ENCODE measurements at regions not wholly inside any gene's neighbourhood (a gene's known extent, or its start where the extent isn't known, plus 50 kb on each side); places are given as distances from the start of the nearest gene placed in this dataset.

DNA sequence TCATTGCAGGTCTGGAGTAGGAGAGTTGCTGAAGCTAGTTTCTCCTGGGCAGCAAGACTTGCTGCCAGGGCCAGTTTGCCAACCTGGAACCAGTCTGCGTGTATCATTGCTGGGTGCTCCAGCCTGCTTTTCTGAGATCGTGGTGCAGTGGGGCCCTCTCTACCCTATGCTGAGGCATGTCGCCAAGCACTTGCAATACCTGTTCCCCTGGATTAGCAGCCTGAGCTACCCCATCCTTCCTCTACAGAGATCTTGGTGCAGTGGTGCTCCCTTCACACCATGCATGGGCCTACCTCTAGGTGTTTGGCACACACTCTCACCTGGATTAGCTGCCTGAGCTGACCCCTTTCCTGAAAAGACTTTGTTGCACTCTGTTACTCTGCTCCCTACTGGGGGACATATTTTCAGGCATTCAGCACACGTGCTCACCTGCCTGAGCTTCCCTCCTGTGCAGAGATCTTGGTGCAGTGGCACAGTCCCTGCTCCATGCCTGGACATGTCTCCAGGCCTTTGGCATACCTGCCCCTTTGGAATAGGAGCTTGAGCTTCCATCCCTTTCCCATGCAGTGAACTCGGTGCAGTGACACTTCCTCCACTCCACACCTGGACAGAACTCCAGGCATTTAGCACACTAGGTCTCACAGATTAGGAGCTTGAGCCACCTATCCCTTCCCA lies 133.7 kb upstream of the CXCL13 start:
- TF ChIP-seq CTCF (conservative IDR thresholded peaks at IDR 0.05; ENCODE audit: low read length), result no peak
- H3K4me3 ChIP-seq (ENCODE audit: low read length), result no peak overlapping the region
- DNase-seq (ENCODE audit: low read depth), result no peak

- TF ChIP-seq CTCF (conservative IDR thresholded peaks at IDR 0.05; ENCODE audit: low read length), result peak; percentile 45
- no peak for DNase-seq (ENCODE audit: low read depth)
- no peak overlapping the region for H3K4me3 ChIP-seq (ENCODE audit: low read length)
Measured at GRCh38 chr4:77473509-77473908, 132.1 kb upstream of the CXCL13 start.

DNA sequence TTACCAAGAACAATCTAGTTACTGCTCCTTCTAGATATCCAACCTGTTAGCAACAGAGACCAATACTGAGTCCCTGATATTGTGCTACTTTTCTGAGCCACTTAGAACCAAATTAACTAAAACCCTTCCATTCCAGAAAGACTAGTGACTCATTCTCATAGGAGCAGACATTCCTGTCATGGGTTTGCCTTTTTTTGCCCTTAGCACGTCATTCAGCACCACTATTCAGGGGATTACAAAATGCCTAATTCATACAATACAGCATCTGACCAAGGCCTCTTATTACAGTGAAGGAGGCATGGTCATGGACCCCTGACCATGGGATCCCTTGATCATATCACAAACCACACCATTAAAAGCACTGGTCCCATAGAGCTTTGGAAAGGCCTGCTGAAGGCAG lies 123.8 kb upstream of the CXCL13 start:
- no peak for TF ChIP-seq CTCF (conservative IDR thresholded peaks at IDR 0.05; ENCODE audit: low read length)
- peak; percentile 15 for DNase-seq (ENCODE audit: low read depth)
- no peak overlapping the region for H3K4me3 ChIP-seq (ENCODE audit: low read length)

- no peak for DNase-seq (ENCODE audit: low read depth)
- H3K4me3 ChIP-seq (ENCODE audit: low read length), result no peak overlapping the region
- TF ChIP-seq CTCF (conservative IDR thresholded peaks at IDR 0.05; ENCODE audit: low read length), result no peak
Measured at GRCh38 chr4:77488882-77489281, 116.7 kb upstream of the CXCL13 start.

GRCh38 chr4:77493120-77493752 lies 112.4 kb upstream of the CXCL13 start:
- TF ChIP-seq CTCF (conservative IDR thresholded peaks at IDR 0.05; ENCODE audit: low read length), result no peak
- H3K4me3 ChIP-seq (ENCODE audit: low read length), result no peak overlapping the region
- no peak for DNase-seq (ENCODE audit: low read depth)

GRCh38 chr4:77493829-77494551 lies 111.6 kb upstream of the CXCL13 start:
- DNase-seq (ENCODE audit: low read depth), result no peak
- no peak for TF ChIP-seq CTCF (conservative IDR thresholded peaks at IDR 0.05; ENCODE audit: low read length)
- no peak overlapping the region for H3K4me3 ChIP-seq (ENCODE audit: low read length)

Data from AG10803 (cell line).